Stimulated activated CD8-positive, alpha-beta memory T cell treated with anti-CD3 and anti-CD28 coated beads, Interleukin-12 subunit alpha, Interleukin-12 subunit beta, amount 100 ng/mL, for 4 hours (primary cell): ENCODE measurements at regions not wholly inside any gene's neighbourhood (a gene's known extent, or its start where the extent isn't known, plus 50 kb on each side); places are given as distances from the start of the nearest gene placed in this dataset.

Experiments
- DNase-seq: peaks from one replicate; pipeline ENCODE4 v3.0.0-alpha.2; 2020; ENCODE audit warnings: low read depth

GRCh38 chr4:57163530-57164459 is 53.6 kb upstream of the IGFBP7 start:
- peak; percentile 53 for DNase-seq

DNA sequence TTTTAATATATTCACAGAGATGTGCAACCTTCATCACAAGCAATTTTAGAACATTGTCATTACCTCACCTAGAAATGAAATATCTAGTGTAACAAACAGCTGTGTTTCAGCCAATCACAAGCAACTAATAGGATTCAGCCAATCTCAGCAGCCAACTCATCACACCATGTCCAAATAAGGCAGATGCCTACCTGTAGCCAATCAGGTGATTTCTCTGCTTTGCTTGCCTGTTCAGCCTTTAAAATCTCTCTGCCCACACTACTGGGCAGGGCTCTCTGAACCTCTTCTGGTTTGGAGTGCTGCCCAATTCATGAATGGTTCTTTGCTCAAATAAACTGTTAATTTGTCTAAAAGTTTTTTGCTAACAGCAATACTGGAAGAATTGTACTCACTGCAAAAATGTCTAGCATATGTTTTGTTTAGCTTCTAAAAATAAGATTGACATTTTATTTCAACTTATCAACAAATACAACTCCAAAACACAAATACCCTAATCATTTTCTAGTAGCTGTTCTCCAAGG is 52.4 kb upstream of the IGFBP7 start:
- no peak for DNase-seq
